H1 (cell line): ENCODE measurements at regions not wholly inside any gene's neighbourhood (a gene's known extent, or its start where the extent isn't known, plus 50 kb on each side); places are given as distances from the start of the nearest gene placed in this dataset.

ENCODE experiments used
- CTCF ChIA-PET: fragments of 300-600 bp; sonication (Branson Sonifier 250); formaldehyde crosslinking; loops from one replicate; lab custom pipeline; 2021; ENCODE audit not compliant: partially characterized antibody; lab: Charles Lee
- POLR2A ChIA-PET: fragments of 300-600 bp; sonication (Branson Sonifier 250); formaldehyde crosslinking; loops from one replicate; lab custom pipeline; 2021; ENCODE audit warnings: inconsistent platforms; ENCODE audit not compliant: partially characterized antibody; lab: Charles Lee
- DNase-seq, 2 experiments: peaks; one replicate each; pipeline versions ENCODE4 v3.0.0 to v3.0.0-alpha.2; 2010 to 2022; ENCODE audit warnings: low spot score in 2 of 2, low read depth in 1 of 2, mixed read lengths in 1 of 2
- FAIRE-seq: peaks from 2 replicates; lab custom pipeline; 2011; peaks lifted over from hg19 to GRCh38; lab: Jason Lieb, UNC
- H2AFZ ChIP-seq: 2 replicates; pipeline ENCODE4 v1.8.1; 2012; ENCODE audit warnings: low read length, inconsistent platforms
- H2AK5ac ChIP-seq: 2 replicates; pipeline ENCODE4 v1.6.1; 2013; ENCODE audit warnings: low read depth, low read length
- H2BK120ac ChIP-seq: replicated peaks from 2 replicates; pipeline ENCODE3; 2013; ENCODE audit warnings: low read depth, low read length, inconsistent platforms
- H2BK12ac ChIP-seq: 2 replicates; pipeline ENCODE4 v1.6.1; 2013; ENCODE audit warnings: low read depth, low read length
- H2BK15ac ChIP-seq: 2 replicates; pipeline ENCODE4 v1.6.1; 2013; ENCODE audit warnings: low read length
- H2BK20ac ChIP-seq: 2 replicates; pipeline ENCODE4 v1.6.1; 2013; ENCODE audit warnings: low read length
- H2BK5ac ChIP-seq: 2 replicates; pipeline ENCODE4 v1.6.1; 2013; ENCODE audit warnings: low read depth, low read length
- H3K14ac ChIP-seq: 2 replicates; pipeline ENCODE4 v1.6.1; 2013; ENCODE audit warnings: inconsistent platforms; ENCODE audit not compliant: insufficient read length
- H3K18ac ChIP-seq: 2 replicates; pipeline ENCODE4 v1.6.1; 2013; ENCODE audit warnings: low read length; ENCODE audit errors: extremely low read depth
- H3K23ac ChIP-seq: 2 replicates; pipeline ENCODE4 v1.6.1; 2013; ENCODE audit warnings: inconsistent platforms; ENCODE audit not compliant: insufficient read length
- H3K23me2 ChIP-seq: 2 replicates; pipeline ENCODE4 v1.6.1; 2013; ENCODE audit warnings: low read depth, low read length
- H3K27ac ChIP-seq: 2 replicates; pipeline ENCODE4 v1.6.1; 2011; ENCODE audit warnings: low read depth, low read length, inconsistent platforms
- H3K27me3 ChIP-seq, 4 experiments: replicated peaks in 1 of 4; 1 replicate in 1 of 4; 2 replicates in 3 of 4; pipeline versions ENCODE4 v1.6.1 to v1.8.1; 2011 to 2013; ENCODE audit warnings: low read length in 3 of 4, mild to moderate bottlenecking in 3 of 4, inconsistent platforms in 2 of 4, mixed read lengths in 2 of 4, moderate library complexity in 1 of 4; ENCODE audit not compliant: control insufficient read depth in 3 of 4, insufficient read depth in 3 of 4; ENCODE audit errors: extremely low read depth in 1 of 4
- H3K36me3 ChIP-seq, 4 experiments: 2 replicates each; pipeline versions ENCODE4 v1.6.1 to v1.8.1; 2011 to 2013; ENCODE audit warnings: mild to moderate bottlenecking in 4 of 4, low read length in 3 of 4, moderate library complexity in 2 of 4, control low read depth in 1 of 4, inconsistent platforms in 1 of 4; ENCODE audit not compliant: insufficient read depth in 4 of 4, control insufficient read depth in 2 of 4
- H3K4ac ChIP-seq: replicated peaks from 2 replicates; pipeline ENCODE3; 2013; ENCODE audit warnings: low read length, low read depth, mixed read lengths, inconsistent platforms; ENCODE audit not compliant: insufficient read length
- H3K4me1 ChIP-seq, 4 experiments: replicated peaks in 1 of 4; 1 replicate in 1 of 4; 2 replicates in 3 of 4; pipeline versions ENCODE4 v1.6.1 to v1.8.1; 2011 to 2013; ENCODE audit warnings: low read length in 3 of 4, inconsistent platforms in 2 of 4, mixed read lengths in 1 of 4; ENCODE audit not compliant: insufficient read depth in 4 of 4, control insufficient read depth in 3 of 4
- H3K4me2 ChIP-seq, 2 experiments: 2 replicates each; pipeline versions ENCODE4 v1.6.1 to v1.8.1; 2011 to 2013; ENCODE audit warnings: low read depth in 2 of 2, low read length in 2 of 2, control low read depth in 1 of 2, inconsistent platforms in 1 of 2, mild to moderate bottlenecking in 1 of 2; ENCODE audit not compliant: insufficient read depth in 1 of 2
- H3K4me3 ChIP-seq, 4 experiments: fragments of 200-600, 300-600 bp in 1 of 4; sonication (generic), shearing (Covaris generic), sonication (Bioruptor Twin) in 1 of 4; 2 replicates each; pipeline versions ENCODE4 v1.5.1 to v1.8.1; 2011 to 2016; ENCODE audit warnings: low read length in 4 of 4, low read depth in 3 of 4, control low read depth in 2 of 4, inconsistent platforms in 2 of 4, mild to moderate bottlenecking in 2 of 4, mixed read lengths in 1 of 4, moderate library complexity in 1 of 4; ENCODE audit not compliant: insufficient read depth in 2 of 4; ENCODE audit errors: extremely low read depth in 1 of 4
- H3K56ac ChIP-seq: replicated peaks from 2 replicates; pipeline ENCODE3; 2013; ENCODE audit warnings: low read depth, mild to moderate bottlenecking, mixed read lengths, low read length, inconsistent platforms; ENCODE audit not compliant: insufficient read length
- H3K79me1 ChIP-seq: 2 replicates; pipeline ENCODE4 v1.6.1; 2013; ENCODE audit warnings: low read depth, low read length, control low read depth
- H3K79me2 ChIP-seq, 2 experiments: 2 replicates each; pipeline versions ENCODE4 v1.6.1 to v1.8.1; 2012 to 2013; ENCODE audit warnings: low read length in 2 of 2, mild to moderate bottlenecking in 2 of 2, inconsistent platforms in 1 of 2; ENCODE audit not compliant: insufficient read depth in 2 of 2, control insufficient read depth in 1 of 2
- H3K9ac ChIP-seq, 4 experiments: replicated peaks in 1 of 4; 1 replicate in 1 of 4; 2 replicates in 3 of 4; pipeline versions ENCODE4 v1.6.1 to v1.8.1; 2011 to 2013; ENCODE audit warnings: low read depth in 3 of 4, low read length in 3 of 4, control low read depth in 2 of 4, mild to moderate bottlenecking in 2 of 4, moderate library complexity in 2 of 4, inconsistent platforms in 1 of 4; ENCODE audit errors: extremely low read depth in 1 of 4
- H3K9me3 ChIP-seq, 2 experiments: 2 replicates each; pipeline versions ENCODE4 v1.6.1 to v1.8.1; 2012 to 2013; ENCODE audit warnings: mild to moderate bottlenecking in 2 of 2, moderate library complexity in 2 of 2, control low read depth in 1 of 2, inconsistent platforms in 1 of 2, low read depth in 1 of 2, low read length in 1 of 2, mixed read lengths in 1 of 2; ENCODE audit not compliant: insufficient read depth in 2 of 2
- H4K20me1 ChIP-seq, 2 experiments: replicated peaks in 1 of 2; 2 replicates each; pipeline versions ENCODE3 to v1.8.1; 2011 to 2013; ENCODE audit warnings: inconsistent platforms in 2 of 2, low read length in 2 of 2, mild to moderate bottlenecking in 1 of 2; ENCODE audit not compliant: insufficient read depth in 2 of 2, control insufficient read depth in 1 of 2
- H4K5ac ChIP-seq: 2 replicates; pipeline ENCODE4 v1.6.1; 2013; ENCODE audit warnings: low read length, low read depth, mixed read lengths, inconsistent platforms; ENCODE audit not compliant: insufficient read length
- H4K8ac ChIP-seq: 2 replicates; pipeline ENCODE4 v1.8.0; 2013; ENCODE audit warnings: mild to moderate bottlenecking, moderate library complexity, low read length, inconsistent platforms; ENCODE audit not compliant: insufficient read depth; ENCODE audit errors: extremely low read depth
- H4K91ac ChIP-seq: replicated peaks from 2 replicates; pipeline ENCODE3; 2013; ENCODE audit warnings: low read length, mixed read lengths, inconsistent platforms; ENCODE audit not compliant: insufficient read length
- ATF2 ChIP-seq: IDR thresholded peaks from 2 replicates; pipeline ENCODE4 v1.6.1; 2012; ENCODE audit warnings: low read length, inconsistent platforms
- CBX8 ChIP-seq: fragments of 300-800, 300-1000 bp; sonication (generic); IDR thresholded peaks from 2 replicates; pipeline ENCODE4 v1.7.1; 2016; ENCODE audit warnings: low read depth, low read length, borderline replicate concordance
- CTBP2 ChIP-seq: IDR thresholded peaks from 2 replicates; pipeline ENCODE4 v1.7.0; 2011; ENCODE audit warnings: borderline replicate concordance, mild to moderate bottlenecking, moderate library complexity, mixed read lengths, low read length; ENCODE audit not compliant: insufficient read depth, insufficient read length
- GTF2F1 ChIP-seq: IDR thresholded peaks from 2 replicates; pipeline ENCODE4 v1.6.1; 2012; ENCODE audit warnings: low read depth, low read length, improper control_type of control experiment, borderline replicate concordance
- HDAC6 ChIP-seq: IDR thresholded peaks from one replicate; pipeline ENCODE4 v1.7.1; 2012; ENCODE audit warnings: low read depth, mild to moderate bottlenecking, inconsistent platforms, low read length, moderate library complexity
- KDM1A ChIP-seq: fragments of 200-600, 300-600 bp; sonication (generic); IDR thresholded peaks from 2 replicates; pipeline ENCODE4 v1.7.1; 2016; ENCODE audit warnings: mild to moderate bottlenecking, low read length, borderline replicate concordance
- MAFK ChIP-seq: IDR thresholded peaks from 2 replicates; pipeline ENCODE4 v1.6.1; 2012; ENCODE audit warnings: low read depth, mild to moderate bottlenecking, improper control_type of control experiment, low read length
- PHF8 ChIP-seq: fragments of 200-600 bp; sonication (generic); conservative IDR thresholded peaks from 2 replicates; pipeline ENCODE4 v1.7.1; 2012; ENCODE audit warnings: low read depth, mild to moderate bottlenecking, inconsistent platforms, low read length, moderate library complexity
- SP1 ChIP-seq: IDR thresholded peaks from 2 replicates; pipeline ENCODE4 v1.6.1; 2011; ENCODE audit warnings: low read depth, low read length
- TAF7 ChIP-seq: optimal IDR thresholded peaks from 2 replicates; pipeline ENCODE3; 2011; ENCODE audit warnings: low read depth, mild to moderate bottlenecking, inconsistent platforms, low read length, moderate library complexity, borderline replicate concordance
- WGBS, 2 experiments: shearing (Covaris generic) in 1 of 2; methylation state at CpG; one replicate each; pipeline versions ENCODE4 v1.1.6 to v1.1.7; 2013 to 2015; ENCODE audit warnings: low lambda C conversion rate in 2 of 2, mixed read lengths in 2 of 2, inconsistent platforms in 1 of 2, low coverage in 1 of 2, missing lambda C conversion rate in 1 of 2; ENCODE audit not compliant: insufficient replicate concordance in 2 of 2, insufficient coverage in 1 of 2, insufficient read length in 1 of 2; ENCODE audit errors: extremely low coverage in 1 of 2, missing lambda C conversion rate in 1 of 2; 5-methylcytosine and 5-hydroxymethylcytosine counted together

DNA sequence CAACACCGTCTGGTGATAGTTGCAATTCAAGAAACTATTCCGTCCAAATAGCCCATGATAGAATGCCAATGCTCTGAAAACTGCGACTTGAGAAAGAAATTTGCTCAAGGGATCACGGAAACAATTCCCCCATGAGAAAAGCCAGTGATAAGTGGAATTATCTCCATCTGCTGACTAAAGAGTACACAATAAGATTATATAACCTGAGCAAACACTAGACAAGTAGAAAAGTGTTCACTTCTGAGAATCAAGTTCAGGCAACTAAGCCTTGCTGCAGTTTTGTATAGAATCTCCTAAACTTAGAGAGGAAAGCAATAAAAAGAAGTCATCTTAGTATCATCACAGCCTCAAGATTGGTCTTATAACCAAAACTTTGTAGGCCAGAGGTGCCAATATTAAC, 336.3 kb upstream of the NRXN1 start:
- Histone ChIP-seq H3K23me2 (no peaks in the 10 kb centered on the region; the same call in 1 of the 2 replicates), H2AFZ (no peak overlapping the region), H3K4me2 (no peak overlapping the region), H4K20me1 (no peaks in the 10 kb centered on the region), H2BK120ac (no peak overlapping the region), H3K9ac (no peak overlapping the region), H3K23ac (no peak overlapping the region), H2AK5ac (no peak overlapping the region), H2BK5ac (no peak overlapping the region), H3K36me3 (no peaks in the 10 kb centered on the region), H3K4me1 (no peaks in the 10 kb centered on the region), H3K79me1 (no peaks in the 10 kb centered on the region), H2BK15ac (no peak overlapping the region), H3K56ac (no peak overlapping the region), H3K18ac (no peak overlapping the region), H3K27me3 (no peaks in the 10 kb centered on the region), H3K14ac (no peak overlapping the region), H4K5ac (no peak overlapping the region), H3K4me3 (no peak overlapping the region), H3K9me3 (no peaks in the 10 kb centered on the region), H4K8ac (no peak overlapping the region), H3K79me2 (no peaks in the 10 kb centered on the region), H2BK12ac (no peak overlapping the region), H2BK20ac (no peak overlapping the region), H3K4ac (no peak overlapping the region), H4K91ac (no peak overlapping the region), H3K27ac (no peak overlapping the region)
- FAIRE-seq, result no peak
- no peak for DNase-seq
- CTCF ChIA-PET, result no interaction called here
- POLR2A ChIA-PET, result no interaction called here
- TF ChIP-seq ATF2 (no peak), SP1 (no peak), MAFK (no peak), TAF7 (no peak), GTF2F1 (no peak), HDAC6 (no peak), PHF8 (no peak), KDM1A (no peak), CBX8 (no peak), CTBP2 (no peak)
- 93% methylated on average over 4 of the region's 4 CpGs; no CpG with 5 or more reads in 1 of the 2 experiments for WGBS, 2 experiments
